ENCODE measurements at regions not wholly inside any gene's neighbourhood (a gene's known extent, or its start where the extent isn't known, plus 50 kb on each side); places are given as distances from the start of the nearest gene placed in this dataset.

DNA sequence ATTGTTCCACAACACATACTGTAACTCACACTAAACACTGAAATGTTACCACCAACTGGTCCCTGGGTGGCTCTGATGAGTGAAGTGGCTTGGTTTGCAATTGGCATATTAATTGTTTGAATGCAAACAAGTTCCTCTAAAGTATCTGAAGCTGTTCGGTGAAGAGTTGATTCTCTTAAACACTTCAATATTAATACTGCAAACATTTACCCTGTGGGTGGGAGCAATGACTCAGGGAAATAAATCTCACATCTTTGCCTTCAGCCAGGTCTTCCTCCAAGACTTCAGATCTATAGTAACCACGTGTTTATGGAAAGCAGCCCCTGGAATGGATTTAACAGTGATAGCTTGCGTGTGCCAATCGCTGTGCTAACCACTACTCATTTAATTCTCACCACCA is 176.0 kb downstream of the MAFB start:
- TF ChIP-seq, protein P1, sequence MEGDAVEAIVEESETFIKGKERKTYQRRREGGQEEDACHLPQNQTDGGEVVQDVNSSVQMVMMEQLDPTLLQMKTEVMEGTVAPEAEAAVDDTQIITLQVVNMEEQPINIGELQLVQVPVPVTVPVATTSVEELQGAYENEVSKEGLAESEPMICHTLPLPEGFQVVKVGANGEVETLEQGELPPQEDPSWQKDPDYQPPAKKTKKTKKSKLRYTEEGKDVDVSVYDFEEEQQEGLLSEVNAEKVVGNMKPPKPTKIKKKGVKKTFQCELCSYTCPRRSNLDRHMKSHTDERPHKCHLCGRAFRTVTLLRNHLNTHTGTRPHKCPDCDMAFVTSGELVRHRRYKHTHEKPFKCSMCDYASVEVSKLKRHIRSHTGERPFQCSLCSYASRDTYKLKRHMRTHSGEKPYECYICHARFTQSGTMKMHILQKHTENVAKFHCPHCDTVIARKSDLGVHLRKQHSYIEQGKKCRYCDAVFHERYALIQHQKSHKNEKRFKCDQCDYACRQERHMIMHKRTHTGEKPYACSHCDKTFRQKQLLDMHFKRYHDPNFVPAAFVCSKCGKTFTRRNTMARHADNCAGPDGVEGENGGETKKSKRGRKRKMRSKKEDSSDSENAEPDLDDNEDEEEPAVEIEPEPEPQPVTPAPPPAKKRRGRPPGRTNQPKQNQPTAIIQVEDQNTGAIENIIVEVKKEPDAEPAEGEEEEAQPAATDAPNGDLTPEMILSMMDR (IDR thresholded peaks at IDR 0.05), result no peak
- DNase-seq (ENCODE audit: low spot score), result no peak
- Mint-ChIP-seq H3K9me3 (ENCODE audit: low read depth) (no peaks in the 10 kb centered on the region), H3K4me3 (ENCODE audit: unreplicated experiment) (no peak overlapping the region), H3K27me3 (ENCODE audit: low read depth) (peaks cover 35% of the 10 kb centered on the region), H3K27ac (ENCODE audit: unreplicated experiment) (no peak overlapping the region), H3K36me3 (ENCODE audit: low read depth) (no peaks in the 10 kb centered on the region), H3K4me1 (ENCODE audit: low read depth) (no peaks in the 10 kb centered on the region)

DNA sequence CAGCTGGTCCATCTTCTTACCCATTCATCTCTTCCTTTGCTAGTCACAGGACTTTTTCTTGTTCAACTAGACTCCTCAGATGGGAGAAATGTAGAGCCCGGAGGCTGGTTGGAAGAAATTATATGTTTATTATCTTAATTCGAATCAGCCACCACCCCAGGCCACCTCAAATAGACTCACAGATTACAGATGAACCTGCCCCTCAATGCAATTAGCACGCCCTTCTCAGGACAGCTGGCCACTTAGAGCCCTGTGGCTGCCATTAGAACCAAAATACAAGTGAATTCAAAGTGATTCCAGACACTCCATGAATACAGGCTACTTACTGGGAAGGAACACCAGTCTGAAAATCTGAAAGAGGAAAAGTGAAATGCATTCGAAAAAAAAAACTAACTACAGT is 176.4 kb downstream of the MAFB start:
- no peaks in the 10 kb centered on the region for H3K9me3 Mint-ChIP-seq (ENCODE audit: low read depth)
- H3K36me3 Mint-ChIP-seq (ENCODE audit: low read depth), result no peaks in the 10 kb centered on the region
- no peaks in the 10 kb centered on the region for H3K4me1 Mint-ChIP-seq (ENCODE audit: low read depth)
- no peak for DNase-seq (ENCODE audit: low spot score)
- H3K27ac Mint-ChIP-seq (ENCODE audit: unreplicated experiment), result no peak overlapping the region
- H3K4me3 Mint-ChIP-seq (ENCODE audit: unreplicated experiment), result no peak overlapping the region
- TF ChIP-seq, protein P1 (IDR thresholded peaks at IDR 0.05), result no peak
- H3K27me3 Mint-ChIP-seq (ENCODE audit: low read depth), result peaks cover 32% of the 10 kb centered on the region

DNA sequence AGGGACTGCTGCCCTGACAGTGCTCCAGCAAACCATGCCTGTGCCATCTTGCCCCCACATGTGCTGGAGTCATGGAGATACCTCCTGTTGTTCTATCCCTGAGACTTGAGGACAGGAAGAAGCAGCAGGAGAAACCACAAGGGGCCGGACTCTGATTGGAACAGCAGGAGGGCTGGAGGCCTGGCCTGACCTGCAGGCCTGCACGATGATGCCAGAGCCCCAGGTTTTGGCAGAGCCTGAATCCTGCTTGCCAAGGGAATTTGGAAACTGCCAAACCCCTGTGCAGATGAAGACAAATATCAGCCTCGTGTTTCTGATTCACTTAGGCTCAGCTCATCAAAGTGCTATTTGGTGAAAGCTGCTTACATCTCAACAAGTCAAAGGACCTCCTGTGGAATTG is 177.6 kb downstream of the MAFB start:
- H3K4me3 Mint-ChIP-seq (ENCODE audit: unreplicated experiment), result no peak overlapping the region
- peaks cover 7% of the 10 kb centered on the region for H3K4me1 Mint-ChIP-seq (ENCODE audit: low read depth)
- no peak overlapping the region for H3K27ac Mint-ChIP-seq (ENCODE audit: unreplicated experiment)
- no peaks in the 10 kb centered on the region for H3K9me3 Mint-ChIP-seq (ENCODE audit: low read depth)
- no peak for DNase-seq (ENCODE audit: low spot score)
- H3K36me3 Mint-ChIP-seq (ENCODE audit: low read depth), result no peaks in the 10 kb centered on the region
- TF ChIP-seq, protein P1 (IDR thresholded peaks at IDR 0.05), result no peak
- H3K27me3 Mint-ChIP-seq (ENCODE audit: low read depth), result peaks cover 22% of the 10 kb centered on the region

DNA sequence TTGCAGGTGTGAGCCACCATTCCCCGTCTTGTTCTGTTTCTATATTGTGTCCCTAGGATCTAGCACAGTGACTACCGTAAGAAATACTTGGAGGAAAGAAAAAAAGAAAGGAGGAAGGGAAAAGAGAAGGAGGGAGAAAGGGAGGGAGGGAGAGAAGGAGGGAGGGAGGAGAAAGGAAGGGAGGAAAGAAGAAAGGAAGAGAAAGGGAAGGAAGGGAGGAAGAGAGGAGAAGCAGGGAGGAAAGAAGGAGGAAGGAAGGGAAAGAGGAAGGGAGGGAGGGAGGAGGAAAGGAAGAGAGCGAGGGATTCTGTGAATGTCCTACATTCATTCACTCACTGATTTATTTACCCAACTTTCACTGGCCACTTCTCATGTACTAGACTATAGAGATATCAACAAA is 178.4 kb downstream of the MAFB start:
- no peak for DNase-seq (ENCODE audit: low spot score)
- H3K27me3 Mint-ChIP-seq (ENCODE audit: low read depth), result peaks cover 18% of the 10 kb centered on the region
- TF ChIP-seq, protein P1 (IDR thresholded peaks at IDR 0.05), result no peak
- H3K36me3 Mint-ChIP-seq (ENCODE audit: low read depth), result no peaks in the 10 kb centered on the region
- H3K4me3 Mint-ChIP-seq (ENCODE audit: unreplicated experiment), result no peak overlapping the region
- no peaks in the 10 kb centered on the region for H3K9me3 Mint-ChIP-seq (ENCODE audit: low read depth)
- no peak overlapping the region for H3K27ac Mint-ChIP-seq (ENCODE audit: unreplicated experiment)
- peaks cover 10% of the 10 kb centered on the region for H3K4me1 Mint-ChIP-seq (ENCODE audit: low read depth)

DNA sequence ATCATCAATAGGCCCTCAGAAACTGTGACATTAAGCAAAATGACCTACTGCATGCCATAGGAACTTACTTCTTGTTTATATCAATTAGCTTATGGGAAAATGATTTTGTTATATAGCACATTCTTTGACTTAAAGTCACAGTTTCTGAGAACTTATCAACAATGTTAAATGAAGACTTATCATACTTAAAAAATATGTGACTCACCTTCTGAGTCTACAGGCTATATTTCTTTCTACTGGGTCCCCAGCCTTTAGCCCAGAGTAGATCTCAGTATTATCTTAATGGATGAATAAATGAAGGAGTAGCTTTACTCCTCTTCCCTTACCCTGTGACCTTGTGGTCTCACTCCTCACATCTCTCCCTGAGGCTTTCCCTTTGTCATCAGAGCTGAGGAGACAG is 180.2 kb downstream of the MAFB start:
- DNase-seq (ENCODE audit: low spot score), result no peak
- H3K27me3 Mint-ChIP-seq (ENCODE audit: low read depth), result peaks cover 6% of the 10 kb centered on the region
- H3K36me3 Mint-ChIP-seq (ENCODE audit: low read depth), result no peaks in the 10 kb centered on the region
- no peaks in the 10 kb centered on the region for H3K9me3 Mint-ChIP-seq (ENCODE audit: low read depth)
- peaks cover 10% of the 10 kb centered on the region for H3K4me1 Mint-ChIP-seq (ENCODE audit: low read depth)
- H3K27ac Mint-ChIP-seq (ENCODE audit: unreplicated experiment), result no peak overlapping the region
- no peak overlapping the region for H3K4me3 Mint-ChIP-seq (ENCODE audit: unreplicated experiment)
- TF ChIP-seq, protein P1 (IDR thresholded peaks at IDR 0.05), result no peak

Data from chondrocyte (in vitro differentiated cells).